WTC11 (cell line): ENCODE measurements at regions not wholly inside any gene's neighbourhood (a gene's known extent, or its start where the extent isn't known, plus 50 kb on each side); places are given as distances from the start of the nearest gene placed in this dataset.

Experiments used
- ATAC-seq: fragments of 200-7000 bp; cut with Tn5 transposase; 2 replicates; pipeline ENCODE4 v1.10.0; 2021; ENCODE audit warnings: mild to moderate bottlenecking, moderate library complexity
- CTCF ChIA-PET: fragments of 300-600 bp; sonication (Branson Sonifier 250); formaldehyde crosslinking; loops from one replicate; lab custom pipeline; 2021; ENCODE audit warnings: antibody characterized with exemption; lab: Charles Lee
- POLR2A ChIA-PET: fragments of 350-600 bp; sonication (Branson Sonifier 250); formaldehyde crosslinking; loops from one replicate; lab custom pipeline; 2021; ENCODE audit warnings: antibody characterized with exemption; lab: Charles Lee
- DNase-seq: peaks from one replicate; pipeline ENCODE4 v3.0.0; 2021; ENCODE audit warnings: low spot score
- H3K27ac Mint-ChIP-seq: 2 replicates; pipeline ENCODE4 v1.8.0; 2021; ENCODE audit warnings: mixed read lengths
- H3K27me3 Mint-ChIP-seq: 2 replicates; pipeline ENCODE4 v1.8.0; 2021; ENCODE audit warnings: low read depth, mild to moderate bottlenecking, moderate library complexity, mixed read lengths
- H3K36me3 Mint-ChIP-seq: 2 replicates; pipeline ENCODE4 v1.8.0; 2021; ENCODE audit warnings: mixed read lengths
- H3K4me1 Mint-ChIP-seq: 2 replicates; pipeline ENCODE4 v1.8.0; 2022; ENCODE audit warnings: mixed read lengths
- H3K4me3 Mint-ChIP-seq: 2 replicates; pipeline ENCODE4 v1.8.0; 2021; ENCODE audit warnings: mild to moderate bottlenecking, moderate library complexity, mixed read lengths
- H3K9me3 Mint-ChIP-seq: 2 replicates; pipeline ENCODE4 v1.8.0; 2021; ENCODE audit warnings: mixed read lengths
- ARID4B ChIP-seq: sonication (generic); formaldehyde crosslinking; IDR thresholded peaks from 2 replicates; pipeline ENCODE4 v1.8.0; 2023; ENCODE audit warnings: missing genetic modification reagents, mild to moderate bottlenecking, borderline replicate concordance
- ESRRA ChIP-seq: sonication (generic); formaldehyde crosslinking; IDR thresholded peaks from 2 replicates; pipeline ENCODE4 v1.8.1; 2022; ENCODE audit warnings: mild to moderate bottlenecking, missing genetic modification reagents, borderline replicate concordance
- GABPB1 ChIP-seq: sonication (generic); formaldehyde crosslinking; IDR thresholded peaks from 2 replicates; pipeline ENCODE4 v1.8.1; 2023; ENCODE audit warnings: mild to moderate bottlenecking, missing genetic modification reagents
- MLX ChIP-seq: sonication (generic); formaldehyde crosslinking; IDR thresholded peaks from 2 replicates; pipeline ENCODE4 v1.8.1; 2023; ENCODE audit warnings: mild to moderate bottlenecking, missing genetic modification reagents, moderate library complexity
- MYBL2 ChIP-seq: sonication (generic); formaldehyde crosslinking; IDR thresholded peaks from 2 replicates; pipeline ENCODE4 v1.8.1; 2023; ENCODE audit warnings: mild to moderate bottlenecking, moderate library complexity, missing genetic modification reagents
- NFATC4 ChIP-seq: fragments of 250-450 bp; sonication (Bioruptor Pico); IDR thresholded peaks from 2 replicates; pipeline ENCODE4 v1.9.0; 2021; ENCODE audit warnings: mild to moderate bottlenecking
- NFYB ChIP-seq: sonication (generic); formaldehyde crosslinking; conservative IDR thresholded peaks from 2 replicates; pipeline ENCODE4 v1.8.0; 2022; ENCODE audit warnings: low read depth, missing genetic modification reagents
- RORB ChIP-seq: fragments of 250-450 bp; sonication (Bioruptor Pico); IDR thresholded peaks from 2 replicates; pipeline ENCODE4 v1.9.0; 2021; ENCODE audit warnings: mild to moderate bottlenecking
- STAT6 ChIP-seq: sonication (generic); formaldehyde crosslinking; conservative IDR thresholded peaks from 2 replicates; pipeline ENCODE4 v1.8.1; 2023; ENCODE audit warnings: mild to moderate bottlenecking, low read depth, missing genetic modification reagents, moderate library complexity
- ZNF219 ChIP-seq: sonication (generic); formaldehyde crosslinking; IDR thresholded peaks from 2 replicates; pipeline ENCODE4 v1.8.0; 2023; ENCODE audit warnings: missing genetic modification reagents, mild to moderate bottlenecking, borderline replicate concordance
- ZNF281 ChIP-seq: sonication (generic); formaldehyde crosslinking; IDR thresholded peaks from 2 replicates; pipeline ENCODE4 v1.8.0; 2023; ENCODE audit warnings: mild to moderate bottlenecking, missing genetic modification reagents
- ZNF416 ChIP-seq: fragments of 250-450 bp; sonication (Bioruptor Pico); IDR thresholded peaks from 2 replicates; pipeline ENCODE4 v1.9.0; 2021; ENCODE audit warnings: mild to moderate bottlenecking, inconsistent platforms
- ZNF425 ChIP-seq: fragments of 250-450 bp; sonication (Bioruptor Pico); conservative IDR thresholded peaks from 2 replicates; pipeline ENCODE4 v1.9.0; 2021; ENCODE audit warnings: mild to moderate bottlenecking
- ZNF512 ChIP-seq: sonication (generic); formaldehyde crosslinking; IDR thresholded peaks from 2 replicates; pipeline ENCODE4 v1.8.1; 2022; ENCODE audit warnings: missing genetic modification reagents, borderline replicate concordance
- ZNF671 ChIP-seq: fragments of 250-450 bp; sonication (Bioruptor Pico); IDR thresholded peaks from 2 replicates; pipeline ENCODE4 v1.8.0; 2021; ENCODE audit warnings: mild to moderate bottlenecking

GRCh38 chr5:133683646-133684596, 71.6 kb upstream of the FSTL4 start (continued):
- TF ChIP-seq ZNF281 (CRISPR knock-in tag) (no peak), GABPB1 (CRISPR knock-in tag) (no peak), NFATC4 (CRISPR knock-in tag) (no peak), ZNF512 (CRISPR knock-in tag) (no peak)

GRCh38 chr5:133682451-133682850, 70.1 kb upstream of the FSTL4 start:
- H3K4me3 Mint-ChIP-seq = no peak overlapping the region
- POLR2A ChIA-PET = no interaction called here
- TF ChIP-seq ZNF425 (CRISPR knock-in tag) (no peak), NFYB (no peak), MYBL2 (no peak), ESRRA (no peak), MLX (CRISPR knock-in tag) (no peak), ZNF671 (CRISPR knock-in tag) (no peak), RORB (CRISPR knock-in tag) (no peak), ZNF416 (CRISPR knock-in tag) (no peak), ZNF219 (CRISPR knock-in tag) (no peak)
- H3K9me3 Mint-ChIP-seq = no peaks in the 10 kb centered on the region
- DNase-seq = no peak
- ATAC-seq = no peak
- H3K4me1 Mint-ChIP-seq = 0 out of 2 replicates have a peak, but pooled peaks cover 2% of the 10 kb centered on the region
- CTCF ChIA-PET = no interaction called here
- no peak overlapping the region for H3K27ac Mint-ChIP-seq
- H3K27me3 Mint-ChIP-seq = no peaks in the 10 kb centered on the region; the same call in 1 of the 2 replicates
- H3K36me3 Mint-ChIP-seq = no peaks in the 10 kb centered on the region

GRCh38 chr5:133681896-133682295, 69.6 kb upstream of the FSTL4 start:
- Mint-ChIP-seq H3K27ac (no peak overlapping the region), H3K27me3 (no peaks in the 10 kb centered on the region; the same call in 1 of the 2 replicates), H3K36me3 (no peaks in the 10 kb centered on the region), H3K4me3 (no peak overlapping the region), H3K9me3 (no peaks in the 10 kb centered on the region), H3K4me1 (peaks cover 3% of the 10 kb centered on the region)
- ATAC-seq (no peak), DNase-seq (no peak)
- ChIA-PET POLR2A (interaction anchor here (0.6 kb wide), 1 partner anchor 155 kb away, joined by 3 read pairs; no protein-coding TSS in a partner anchor), CTCF (interaction anchor here (1.1 kb wide), 1 partner anchor 9 kb away, joined by 3 read pairs; no protein-coding TSS in a partner anchor)
- TF ChIP-seq STAT6 (CRISPR knock-in tag) (no peak), ARID4B (CRISPR knock-in tag) (no peak)
